ENCODE measurements at regions not wholly inside any gene's neighbourhood (a gene's known extent, or its start where the extent isn't known, plus 50 kb on each side); places are given as distances from the start of the nearest gene placed in this dataset.

GRCh38 chr1:78280626-78281025 is 210.1 kb upstream of the PTGFR start (continued):
- no peak for TF ChIP-seq POU6F1 (CRISPR knock-in tag; IDR thresholded peaks at IDR 0.05; ENCODE audit: borderline replicate concordance, low read depth)
- TF ChIP-seq RARB (CRISPR knock-in tag; IDR thresholded peaks at IDR 0.05), result no peak
- TF ChIP-seq ISL1 (CRISPR knock-in tag; IDR thresholded peaks at IDR 0.05), result no peak
- TF ChIP-seq ZNF565 (CRISPR knock-in tag; conservative IDR thresholded peaks at IDR 0.05; ENCODE audit: low read depth), result no peak

GRCh38 chr1:78281580-78281979 is 209.2 kb upstream of the PTGFR start:
- ATAC-seq, result no peak
- no peak for TF ChIP-seq CREB5 (CRISPR knock-in tag; IDR thresholded peaks at IDR 0.05; ENCODE audit: low read depth)
- no peak for TF ChIP-seq PPARA (CRISPR knock-in tag; IDR thresholded peaks at IDR 0.05; ENCODE audit: borderline replicate concordance)

- ATAC-seq, result no peak
- TF ChIP-seq GLIS3 (CRISPR knock-in tag; IDR thresholded peaks at IDR 0.05) (no peak), ISL1 (CRISPR knock-in tag; IDR thresholded peaks at IDR 0.05) (no peak), CSDC2 (CRISPR knock-in tag; IDR thresholded peaks at IDR 0.05) (no peak)
Observed at GRCh38 chr1:78283691-78284090, 207.1 kb upstream of the PTGFR start.

- no peak for ATAC-seq
Observed at GRCh38 chr1:78284354-78284753, 206.4 kb upstream of the PTGFR start.

GRCh38 chr1:78286686-78287085 is 204.1 kb upstream of the PTGFR start:
- no peak for TF ChIP-seq PPARA (CRISPR knock-in tag; IDR thresholded peaks at IDR 0.05; ENCODE audit: borderline replicate concordance)
- TF ChIP-seq ZNF70 (CRISPR knock-in tag; IDR thresholded peaks at IDR 0.05), result no peak
- TF ChIP-seq SNAI2 (CRISPR knock-in tag; IDR thresholded peaks at IDR 0.05), result no peak
- no peak for TF ChIP-seq CSRNP3 (CRISPR knock-in tag; IDR thresholded peaks at IDR 0.05)

More at GRCh38 chr1:78284354-78284753, 206.4 kb upstream of the PTGFR start:
- TF ChIP-seq ZNF565 (CRISPR knock-in tag; conservative IDR thresholded peaks at IDR 0.05; ENCODE audit: low read depth), result no peak
- TF ChIP-seq TCF4 (CRISPR knock-in tag; IDR thresholded peaks at IDR 0.05; ENCODE audit: borderline replicate concordance), result no peak
- TF ChIP-seq TOX (CRISPR knock-in tag; IDR thresholded peaks at IDR 0.05; ENCODE audit: borderline replicate concordance), result no peak

GRCh38 chr1:78289603-78290002 is 201.2 kb upstream of the PTGFR start:
- TF ChIP-seq PATZ1 (CRISPR knock-in tag; IDR thresholded peaks at IDR 0.05; ENCODE audit: borderline replicate concordance), result no peak
- no peak for TF ChIP-seq SNAI2 (CRISPR knock-in tag; IDR thresholded peaks at IDR 0.05)
- no peak for TF ChIP-seq CSDC2 (CRISPR knock-in tag; IDR thresholded peaks at IDR 0.05)
- no peak for TF ChIP-seq ZFP3 (CRISPR knock-in tag; IDR thresholded peaks at IDR 0.05)
- TF ChIP-seq POU6F1 (CRISPR knock-in tag; IDR thresholded peaks at IDR 0.05; ENCODE audit: borderline replicate concordance, low read depth), result no peak
- no peak for TF ChIP-seq ZNF70 (CRISPR knock-in tag; IDR thresholded peaks at IDR 0.05)
- no peak for TF ChIP-seq ZNF8 (CRISPR knock-in tag; IDR thresholded peaks at IDR 0.05)
- no peak for TF ChIP-seq ESRRG (CRISPR knock-in tag; IDR thresholded peaks at IDR 0.05)
- no peak for TF ChIP-seq TSHZ2 (CRISPR knock-in tag; IDR thresholded peaks at IDR 0.05)
- no peak for TF ChIP-seq BACH2 (CRISPR knock-in tag; IDR thresholded peaks at IDR 0.05; ENCODE audit: borderline replicate concordance)
- no peak for ATAC-seq

More at GRCh38 chr1:78286686-78287085, 204.1 kb upstream of the PTGFR start:
- no peak for ATAC-seq
